DOHH2 (cell line): ENCODE measurements at regions not wholly inside any gene's neighbourhood (a gene's known extent, or its start where the extent isn't known, plus 50 kb on each side); places are given as distances from the start of the nearest gene placed in this dataset.

Experiments used
- EZH2phosphoT487 ChIP-seq: fragments of 200-600 bp; sonication (generic); IDR thresholded peaks from 2 replicates; pipeline ENCODE4 v1.6.1; 2017; ENCODE audit warnings: borderline replicate concordance, mild to moderate bottlenecking, antibody characterized with exemption, low read length, moderate library complexity, mixed read lengths
- TF ChIP-seq, protein P1 (sequence below): fragments of 200-600 bp; sonication (generic); IDR thresholded peaks from one replicate; pipeline ENCODE4 v1.5.1; 2014; ENCODE audit warnings: antibody characterized with exemption, mild to moderate bottlenecking, low read depth, low read length; ENCODE audit not compliant: poor library complexity, severe bottlenecking

DNA sequence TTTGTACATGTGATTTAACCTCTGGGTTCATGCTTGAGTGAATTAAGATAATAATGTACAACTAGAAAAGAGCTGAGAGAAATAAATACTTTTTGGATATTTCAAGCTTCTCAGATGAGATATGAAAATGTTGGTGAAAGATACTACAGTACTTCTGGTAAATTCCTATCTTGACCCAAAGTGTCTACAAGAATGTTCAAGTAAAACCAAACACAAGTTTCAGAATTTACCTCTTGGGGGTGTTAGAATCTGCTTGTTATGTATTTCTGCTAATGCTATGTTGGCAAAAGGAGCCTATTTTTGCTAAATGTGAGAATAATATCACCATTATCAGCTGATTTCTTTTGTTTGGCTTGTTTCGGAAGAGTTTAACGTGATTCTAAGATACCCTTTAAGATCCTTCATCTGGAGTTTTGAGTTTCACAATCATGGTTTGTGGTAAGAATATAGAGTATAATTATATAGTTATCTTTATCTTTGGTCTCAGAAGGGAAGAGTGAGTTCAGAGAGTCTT is 388.5 kb downstream of the LMO4 start:
- TF ChIP-seq, protein P1, sequence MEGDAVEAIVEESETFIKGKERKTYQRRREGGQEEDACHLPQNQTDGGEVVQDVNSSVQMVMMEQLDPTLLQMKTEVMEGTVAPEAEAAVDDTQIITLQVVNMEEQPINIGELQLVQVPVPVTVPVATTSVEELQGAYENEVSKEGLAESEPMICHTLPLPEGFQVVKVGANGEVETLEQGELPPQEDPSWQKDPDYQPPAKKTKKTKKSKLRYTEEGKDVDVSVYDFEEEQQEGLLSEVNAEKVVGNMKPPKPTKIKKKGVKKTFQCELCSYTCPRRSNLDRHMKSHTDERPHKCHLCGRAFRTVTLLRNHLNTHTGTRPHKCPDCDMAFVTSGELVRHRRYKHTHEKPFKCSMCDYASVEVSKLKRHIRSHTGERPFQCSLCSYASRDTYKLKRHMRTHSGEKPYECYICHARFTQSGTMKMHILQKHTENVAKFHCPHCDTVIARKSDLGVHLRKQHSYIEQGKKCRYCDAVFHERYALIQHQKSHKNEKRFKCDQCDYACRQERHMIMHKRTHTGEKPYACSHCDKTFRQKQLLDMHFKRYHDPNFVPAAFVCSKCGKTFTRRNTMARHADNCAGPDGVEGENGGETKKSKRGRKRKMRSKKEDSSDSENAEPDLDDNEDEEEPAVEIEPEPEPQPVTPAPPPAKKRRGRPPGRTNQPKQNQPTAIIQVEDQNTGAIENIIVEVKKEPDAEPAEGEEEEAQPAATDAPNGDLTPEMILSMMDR: no peak
- no peak for TF ChIP-seq EZH2phosphoT487
